ENCODE measurements at regions not wholly inside any gene's neighbourhood (a gene's known extent, or its start where the extent isn't known, plus 50 kb on each side); places are given as distances from the start of the nearest gene placed in this dataset.

- H3K4me1 ChIP-seq (ENCODE audit: control insufficient read depth, insufficient read depth, low read length) = no peaks in the 10 kb centered on the region
- in situ Hi-C loops (cut with MboI) (no loop called here), intact Hi-C loops (cut with micrococcal nuclease; ENCODE audit: unreplicated experiment) (no loop called here)
- no peaks in the 10 kb centered on the region; a peak in 1 of 4 replicates for H3K27me3 ChIP-seq (replicated peaks in 1 of 2; ENCODE audit: control insufficient read depth in 2 of 2, insufficient read depth in 2 of 2, low read length in 1 of 2)
- H3K9me3 ChIP-seq (replicated peaks; ENCODE audit: control insufficient read depth, insufficient read depth, low read length) = no peaks in the 10 kb centered on the region
- ChIA-PET POLR2A (no interaction called here), CTCF (no interaction called here), RAD21 (ENCODE audit: unreplicated experiment) (no interaction called here), SMC1A (ENCODE audit: uncharacterized antibody, unreplicated experiment) (interaction anchor here (1.0 to 1.2 kb wide), 2 partner anchors 34 to 74 kb away, joined by 3 read pairs; no protein-coding TSS in a partner anchor)
- H3K9ac ChIP-seq (ENCODE audit: control insufficient read depth, insufficient read depth, low read length) = no peak overlapping the region
- no peak overlapping the region for H3K4me3 ChIP-seq
- H4K20me1 ChIP-seq (ENCODE audit: control insufficient read depth, insufficient read depth) = no peaks in the 10 kb centered on the region
- H3K27ac ChIP-seq (ENCODE audit: control insufficient read depth, insufficient read depth) = no peak overlapping the region
- H2AFZ ChIP-seq (ENCODE audit: control insufficient read depth, low read depth, low read length) = no peak overlapping the region
- no peak overlapping the region for H3K4me2 ChIP-seq (ENCODE audit: control insufficient read depth, insufficient read depth)
- DNase-seq (ENCODE audit: low read depth, low spot score) (no peak), ATAC-seq (no peak), FAIRE-seq (no peak)
- TF ChIP-seq MYB (IDR thresholded peaks at IDR 0.05; ENCODE audit: borderline replicate concordance, low read depth, low read length) (no peak), SP1 (IDR thresholded peaks at IDR 0.05; ENCODE audit: low read depth, low read length) (no peak), ESRRA (IDR thresholded peaks at IDR 0.05; ENCODE audit: low read length) (no peak), SUPT20H (IDR thresholded peaks at IDR 0.05; ENCODE audit: borderline replicate concordance, control insufficient read depth, low read depth, low read length) (no peak), HDAC2 (IDR thresholded peaks at IDR 0.05) (no peak), WRNIP1 (IDR thresholded peaks at IDR 0.05; ENCODE audit: borderline replicate concordance, low read depth, low read length) (no peak), IRF5 (IDR thresholded peaks at IDR 0.05; ENCODE audit: borderline replicate concordance) (no peak), NFXL1 (IDR thresholded peaks at IDR 0.05; ENCODE audit: borderline replicate concordance) (no peak), ETV6 (conservative IDR thresholded peaks at IDR 0.05 in 1 of 2, IDR thresholded peaks at IDR 0.05 in 1 of 2; ENCODE audit: borderline replicate concordance in 1 of 2, low read depth in 1 of 2) (no peak), TBL1XR1 (IDR thresholded peaks at IDR 0.05; ENCODE audit: low read depth, low read length) (no peak), BACH1 (IDR thresholded peaks at IDR 0.05; ENCODE audit: borderline replicate concordance) (no peak), ZSCAN29 (IDR thresholded peaks at IDR 0.05) (no peak), TCF7 (IDR thresholded peaks at IDR 0.05; ENCODE audit: borderline replicate concordance) (no peak), KLF5 (IDR thresholded peaks at IDR 0.05; ENCODE audit: partially characterized antibody) (no peak), EZH2 (IDR thresholded peaks at IDR 0.05; ENCODE audit: borderline replicate concordance, control insufficient read depth, low read depth, low read length) (no peak), ZNF592 (IDR thresholded peaks at IDR 0.05) (no peak), SMC3 (IDR thresholded peaks at IDR 0.05; ENCODE audit: borderline replicate concordance, low read length) (no peak), ZNF24 (IDR thresholded peaks at IDR 0.05) (no peak), CREM (IDR thresholded peaks at IDR 0.05; ENCODE audit: low read depth) (no peak), KDM1A (IDR thresholded peaks at IDR 0.05; ENCODE audit: borderline replicate concordance) (no peak)
- H3K79me2 ChIP-seq (ENCODE audit: control insufficient read depth, insufficient read depth, low read length) = no peaks in the 10 kb centered on the region
- no peaks in the 10 kb centered on the region for H3K36me3 ChIP-seq (ENCODE audit: control insufficient read depth in 2 of 2, insufficient read depth in 2 of 2, low read length in 1 of 2)
- BruUV-seq (replicated peaks) = no TSS peak
These were observed 96.8 kb upstream of the CD55 start for GRCh38 chr1:207224666-207225065.

Data from GM12878 (cell line).